IMR-90 (cell line): ENCODE measurements at regions not wholly inside any gene's neighbourhood (a gene's known extent, or its start where the extent isn't known, plus 50 kb on each side); places are given as distances from the start of the nearest gene placed in this dataset.

ENCODE experiments used
- ATAC-seq: fragments of 200-7000 bp; cut with Tn5 transposase; 2 replicates; pipeline ENCODE4 v1.9.1; 2020; ENCODE audit warnings: low read depth, mild to moderate bottlenecking, moderate library complexity
- BruUV-seq: library from RNA; stranded (reverse); fragments of 400-500 nt; replicated peaks from 2 replicates; lab custom pipeline; 2021; lab: Mats Ljungman, UMichigan
- CTCF ChIA-PET: fragments of 300-600 bp; formaldehyde crosslinking; extraction: SDS; loops from one replicate; lab custom pipeline; 2021; ENCODE audit warnings: antibody characterized with exemption; lab: Yijun Ruan, JAX
- POLR2A ChIA-PET: fragments of 300-600 bp; sonication (Branson Sonifier 250); formaldehyde crosslinking; loops from one replicate; lab custom pipeline; 2022; ENCODE audit warnings: antibody characterized with exemption; ENCODE audit not compliant: unreplicated experiment; lab: Charles Lee
- DNase-seq: peaks from one replicate; pipeline ENCODE4 v3.0.0; 2013
- H2AFZ ChIP-seq: replicated peaks from 2 replicates; pipeline ENCODE3; 2013; ENCODE audit warnings: low read length, mild to moderate bottlenecking; ENCODE audit not compliant: poor library complexity
- H2AK5ac ChIP-seq: 2 replicates; pipeline ENCODE4 v1.6.1; 2013; ENCODE audit warnings: low read depth, low read length, inconsistent platforms
- H2AK9ac ChIP-seq: replicated peaks from 2 replicates; pipeline ENCODE3; 2013; ENCODE audit warnings: mild to moderate bottlenecking, low read depth, low read length, moderate library complexity; ENCODE audit not compliant: poor library complexity
- H2BK120ac ChIP-seq: 2 replicates; pipeline ENCODE4 v1.6.1; 2013; ENCODE audit warnings: low read depth, low read length, inconsistent platforms
- H2BK15ac ChIP-seq: 3 replicates; pipeline ENCODE4 v1.6.1; 2013; ENCODE audit warnings: low read depth, low read length, inconsistent platforms
- H2BK20ac ChIP-seq: 2 replicates; pipeline ENCODE4 v1.6.1; 2013; ENCODE audit warnings: low read depth, mild to moderate bottlenecking, inconsistent platforms, low read length, moderate library complexity
- H2BK5ac ChIP-seq: 2 replicates; pipeline ENCODE4 v1.6.1; 2013; ENCODE audit warnings: mild to moderate bottlenecking, low read depth, low read length, inconsistent platforms; ENCODE audit not compliant: poor library complexity, severe bottlenecking
- H3K14ac ChIP-seq: replicated peaks from 2 replicates; pipeline ENCODE4 v1.6.1; 2013; ENCODE audit warnings: low read depth, low read length, inconsistent platforms
- H3K18ac ChIP-seq: 2 replicates; pipeline ENCODE4 v1.6.1; 2013; ENCODE audit warnings: low read depth, low read length, control low read depth
- H3K23ac ChIP-seq: 2 replicates; pipeline ENCODE4 v1.6.1; 2013; ENCODE audit warnings: low read depth, low read length, inconsistent platforms
- H3K27ac ChIP-seq: 2 replicates; pipeline ENCODE4 v1.5.1; 2013; ENCODE audit warnings: mild to moderate bottlenecking, control low read depth, low read length; ENCODE audit not compliant: insufficient read depth
- H3K27me3 ChIP-seq: 2 replicates; pipeline ENCODE4 v1.6.1; 2013; ENCODE audit warnings: low read length; ENCODE audit not compliant: control insufficient read depth, insufficient read depth
- H3K36me3 ChIP-seq: 2 replicates; pipeline ENCODE4 v1.6.1; 2013; ENCODE audit warnings: low read length, mixed read lengths; ENCODE audit not compliant: control insufficient read depth, insufficient read depth
- H3K4ac ChIP-seq: 2 replicates; pipeline ENCODE4 v1.6.1; 2013; ENCODE audit warnings: low read depth, low read length, inconsistent platforms
- H3K4me1 ChIP-seq: 2 replicates; pipeline ENCODE4 v1.6.1; 2013; ENCODE audit warnings: low read length, mixed read lengths; ENCODE audit not compliant: control insufficient read depth, insufficient read depth
- H3K4me2 ChIP-seq: 2 replicates; pipeline ENCODE4 v1.6.1; 2013; ENCODE audit warnings: low read depth, mild to moderate bottlenecking, control low read depth, low read length, moderate library complexity
- H3K4me3 ChIP-seq: 2 replicates; pipeline ENCODE4 v1.5.1; 2013; ENCODE audit warnings: low read depth, mild to moderate bottlenecking, control low read depth, low read length, moderate library complexity; ENCODE audit not compliant: insufficient read depth
- H3K56ac ChIP-seq: 2 replicates; pipeline ENCODE4 v1.6.1; 2013; ENCODE audit warnings: low read length, inconsistent platforms; ENCODE audit not compliant: insufficient read depth; ENCODE audit errors: extremely low read depth
- H3K79me1 ChIP-seq, 2 experiments: 2 replicates each; pipeline ENCODE4 v1.6.1; 2013; ENCODE audit warnings: low read length in 2 of 2, inconsistent platforms in 1 of 2, low read depth in 1 of 2
- H3K9ac ChIP-seq: 2 replicates; pipeline ENCODE4 v1.6.1; 2013; ENCODE audit warnings: low read depth, low read length, control low read depth
- H3K9me1 ChIP-seq: 2 replicates; pipeline ENCODE4 v1.6.1; 2013; ENCODE audit warnings: low read length, inconsistent platforms; ENCODE audit not compliant: insufficient read depth
- H3K9me3 ChIP-seq: 2 replicates; pipeline ENCODE4 v1.6.1; 2013; ENCODE audit warnings: low read length; ENCODE audit not compliant: control insufficient read depth, insufficient read depth
- H4K20me1 ChIP-seq: 2 replicates; pipeline ENCODE4 v1.6.1; 2013; ENCODE audit warnings: low read length, inconsistent platforms; ENCODE audit not compliant: insufficient read depth
- H4K5ac ChIP-seq: 2 replicates; pipeline ENCODE4 v1.6.1; 2013; ENCODE audit warnings: mild to moderate bottlenecking, low read depth, low read length, control low read depth
- H4K8ac ChIP-seq, 2 experiments: 2 replicates each; pipeline ENCODE4 v1.6.1; 2013; ENCODE audit warnings: low read depth in 2 of 2, low read length in 2 of 2, control low read depth in 1 of 2, inconsistent platforms in 1 of 2
- H4K91ac ChIP-seq: 2 replicates; pipeline ENCODE4 v1.6.1; 2013; ENCODE audit warnings: low read depth, low read length, inconsistent platforms; ENCODE audit not compliant: insufficient read depth
- BHLHE40 ChIP-seq: fragments of 150-350 bp; IDR thresholded peaks from 2 replicates; pipeline ENCODE4 v1.6.1; 2016; ENCODE audit warnings: mild to moderate bottlenecking, low read depth, low read length
- CHD1 ChIP-seq: IDR thresholded peaks from 2 replicates; pipeline ENCODE4 v1.6.1; 2012; ENCODE audit warnings: low read depth, low read length, improper control_type of control experiment
- CTCF ChIP-seq: conservative IDR thresholded peaks from 2 replicates; pipeline ENCODE4 v1.5.1; 2012; ENCODE audit warnings: mild to moderate bottlenecking, low read depth, low read length, improper control_type of control experiment
- NFE2L2 ChIP-seq: fragments of 150-350 bp; IDR thresholded peaks from 2 replicates; pipeline ENCODE4 v1.6.1; 2016; ENCODE audit warnings: low read depth, mild to moderate bottlenecking, low read length
- RAD21 ChIP-seq: IDR thresholded peaks from 2 replicates; pipeline ENCODE4 v1.6.1; 2012; ENCODE audit warnings: low read length, improper control_type of control experiment
- RCOR1 ChIP-seq: IDR thresholded peaks from 2 replicates; pipeline ENCODE4 v1.6.1; 2012; ENCODE audit warnings: mild to moderate bottlenecking, low read length, improper control_type of control experiment; ENCODE audit not compliant: insufficient replicate concordance
- WGBS, 2 experiments: methylation state at CpG; one replicate each; pipeline versions ENCODE4 v1.1.5 to v1.1.7; 2013; ENCODE audit warnings: missing lambda C conversion rate in 2 of 2; ENCODE audit not compliant: insufficient read length in 1 of 2; ENCODE audit errors: extremely low coverage in 2 of 2; 5-methylcytosine and 5-hydroxymethylcytosine counted together
- dilution Hi-C: fragments of 300-500 bp; cut with HindIII; formaldehyde crosslinking; loops from one replicate; pipeline ENCODE4 v1.14.3; 2018; ENCODE audit warnings: low sequenced_read_pairs; ENCODE audit not compliant: unreplicated experiment
- in situ Hi-C: fragments of 300-500 bp; cut with MboI; formaldehyde crosslinking; loops from 3 replicates; pipeline ENCODE4 v1.14.3; 2019; ENCODE audit warnings: low sequenced_read_pairs, inconsistent platforms, mixed read lengths
- intact Hi-C: fragments of 100-400 bp; cut with micrococcal nuclease; formaldehyde crosslinking; loops from 2 replicates; pipeline ENCODE4 v1.10.0; 2022

GRCh38 chr2:176516051-176516602 is 246.9 kb downstream of the MTX2 start:
- Histone ChIP-seq H3K18ac (no peak overlapping the region), H4K20me1 (no peaks in the 10 kb centered on the region), H4K91ac (no peak overlapping the region), H3K9me3 (no peaks in the 10 kb centered on the region), H3K79me1 (no peaks in the 10 kb centered on the region), H2BK120ac (no peak overlapping the region), H3K36me3 (no peaks in the 10 kb centered on the region), H4K5ac (no peak overlapping the region), H3K4ac (no peak overlapping the region), H2AK9ac (no peak overlapping the region), H3K27ac (no peak overlapping the region), H3K4me1 (no peaks in the 10 kb centered on the region), H3K9ac (no peak overlapping the region), H2AK5ac (no peak overlapping the region), H2BK5ac (no peak overlapping the region), H3K4me3 (no peak overlapping the region), H3K27me3 (no peaks in the 10 kb centered on the region; the same call in 1 of the 2 replicates), H3K14ac (no peak overlapping the region), H3K56ac (no peak overlapping the region; the same call in 1 of the 2 replicates), H3K23ac (no peak overlapping the region), H4K8ac (no peak overlapping the region), H2BK15ac (no peak overlapping the region), H2AFZ (no peak overlapping the region), H2BK20ac (no peak overlapping the region), H3K4me2 (no peak overlapping the region), H3K9me1 (no peaks in the 10 kb centered on the region)
- in situ Hi-C loops (no loop called here), intact Hi-C loops (no loop called here), dilution Hi-C loops (no loop called here)
- no CpG with 5 or more reads among the region's 1 CpG for WGBS, 2 experiments
- no TSS peak for BruUV-seq
- ATAC-seq, result no peak
- no peak for TF ChIP-seq CHD1
- no peak for TF ChIP-seq BHLHE40
- TF ChIP-seq RCOR1, result no peak
- TF ChIP-seq CTCF, result no peak
- TF ChIP-seq RAD21, result no peak
- TF ChIP-seq NFE2L2, result no peak
- POLR2A ChIA-PET, result no interaction called here
- no peak for DNase-seq
- CTCF ChIA-PET, result no interaction called here
